Natural killer cell (primary cell): ENCODE measurements at regions not wholly inside any gene's neighbourhood (a gene's known extent, or its start where the extent isn't known, plus 50 kb on each side); places are given as distances from the start of the nearest gene placed in this dataset.
A peak's percentile ranks its signal among the peaks of the same experiment; 100 is the strongest.

Experiments used
- ATAC-seq, 3 donors: fragments of 150-1000 bp in 2 of 3; fragments of 200-7000 bp in 1 of 3; cut with Tn5 transposase; 1 replicate in 1 of 3; 2 replicates in 2 of 3; pipeline ENCODE4 v1.10.0; 2021; ENCODE audit warnings: mild to moderate bottlenecking in 2 of 3, moderate library complexity in 2 of 3
- DNase-seq, 2 donors: peaks; one replicate each; pipeline versions ENCODE4 v3.0.0 to v3.0.0-alpha.2; 2013 to 2021; ENCODE audit warnings: mixed read lengths in 1 of 2
- H3K27ac ChIP-seq: one replicate; pipeline ENCODE4 v1.5.1; 2013; ENCODE audit warnings: mild to moderate bottlenecking, low read length
- H3K27me3 ChIP-seq: one replicate; pipeline ENCODE4 v1.6.1; 2013; ENCODE audit warnings: low read length; ENCODE audit not compliant: control insufficient read depth, insufficient read depth
- H3K36me3 ChIP-seq: one replicate; pipeline ENCODE4 v1.6.1; 2013; ENCODE audit warnings: low read length; ENCODE audit not compliant: control insufficient read depth, insufficient read depth
- H3K4me1 ChIP-seq: one replicate; pipeline ENCODE4 v1.6.1; 2013; ENCODE audit warnings: low read length; ENCODE audit not compliant: control insufficient read depth, insufficient read depth
- H3K4me3 ChIP-seq: one replicate; pipeline ENCODE4 v1.5.1; 2013; ENCODE audit warnings: low read length
- H3K9me3 ChIP-seq: one replicate; pipeline ENCODE4 v1.6.1; 2013; ENCODE audit warnings: low read length; ENCODE audit not compliant: control insufficient read depth, insufficient read depth
- H3K27ac Mint-ChIP-seq, 2 donors: one replicate each; pipeline ENCODE4 v1.8.0; 2022; ENCODE audit warnings: mild to moderate bottlenecking in 2 of 2, mixed read lengths in 2 of 2, moderate library complexity in 1 of 2
- H3K27me3 Mint-ChIP-seq, 2 donors: one replicate each; pipeline ENCODE4 v1.8.0; 2022; ENCODE audit warnings: low read depth in 2 of 2, mixed read lengths in 2 of 2
- H3K36me3 Mint-ChIP-seq: one replicate; pipeline ENCODE4 v1.8.0; 2022; ENCODE audit warnings: mixed read lengths
- H3K4me1 Mint-ChIP-seq, 2 donors: one replicate each; pipeline ENCODE4 v1.8.0; 2022; ENCODE audit warnings: mixed read lengths in 2 of 2
- H3K4me3 Mint-ChIP-seq: one replicate; pipeline ENCODE4 v1.8.0; 2022; ENCODE audit warnings: mild to moderate bottlenecking, moderate library complexity, mixed read lengths
- H3K9me3 Mint-ChIP-seq, 2 donors: one replicate each; pipeline ENCODE4 v1.8.0; 2022; ENCODE audit warnings: mixed read lengths in 2 of 2
- WGBS: methylation state at CpG from one replicate; pipeline ENCODE4 v1.1.7; 2013; ENCODE audit warnings: missing lambda C conversion rate; ENCODE audit not compliant: insufficient coverage; 5-methylcytosine and 5-hydroxymethylcytosine counted together
- intact Hi-C: fragments of 100-400 bp; cut with micrococcal nuclease; formaldehyde crosslinking; loops from one replicate; pipeline ENCODE4 v1.14.2; 2022
- TF ChIP-seq, protein P1 (sequence below): fragments of 200-600 bp; IDR thresholded peaks from one replicate; pipeline ENCODE4 v1.8.0; 2022; ENCODE audit warnings: antibody characterized with exemption

DNA sequence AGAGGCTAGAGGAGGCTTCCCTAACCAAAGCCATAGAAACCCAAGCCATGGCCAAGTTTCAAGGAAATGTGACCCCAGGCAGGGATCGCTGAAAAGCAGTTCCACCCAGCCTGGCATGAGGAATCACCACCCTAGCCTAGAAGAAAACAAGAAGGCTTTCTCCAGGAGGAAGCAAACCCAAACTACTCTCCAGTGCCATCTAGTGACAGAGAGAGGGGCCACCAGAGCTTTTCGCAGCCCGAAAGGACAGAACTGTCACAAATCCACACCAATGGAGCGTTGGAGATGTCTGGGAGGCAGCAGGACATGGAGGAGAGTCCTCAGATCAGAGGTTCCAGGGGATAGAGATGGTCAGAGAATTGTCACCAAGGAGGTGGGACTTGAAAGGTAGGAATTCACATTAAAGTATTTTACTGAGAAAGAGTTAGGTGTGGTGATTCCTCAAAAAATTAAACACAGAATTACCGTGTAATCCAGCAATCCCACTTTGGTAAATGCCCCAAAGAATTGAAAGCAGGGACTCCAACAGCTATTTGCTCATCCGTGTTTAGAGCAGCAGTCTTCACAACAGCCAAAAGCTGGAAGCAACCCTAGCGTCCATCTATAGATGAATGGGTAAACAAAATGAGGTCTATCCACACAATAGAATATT, 67.3 kb upstream of the NUP50 start:
- H3K27me3 ChIP-seq = no peaks in the 10 kb centered on the region
- TF ChIP-seq, protein P1, sequence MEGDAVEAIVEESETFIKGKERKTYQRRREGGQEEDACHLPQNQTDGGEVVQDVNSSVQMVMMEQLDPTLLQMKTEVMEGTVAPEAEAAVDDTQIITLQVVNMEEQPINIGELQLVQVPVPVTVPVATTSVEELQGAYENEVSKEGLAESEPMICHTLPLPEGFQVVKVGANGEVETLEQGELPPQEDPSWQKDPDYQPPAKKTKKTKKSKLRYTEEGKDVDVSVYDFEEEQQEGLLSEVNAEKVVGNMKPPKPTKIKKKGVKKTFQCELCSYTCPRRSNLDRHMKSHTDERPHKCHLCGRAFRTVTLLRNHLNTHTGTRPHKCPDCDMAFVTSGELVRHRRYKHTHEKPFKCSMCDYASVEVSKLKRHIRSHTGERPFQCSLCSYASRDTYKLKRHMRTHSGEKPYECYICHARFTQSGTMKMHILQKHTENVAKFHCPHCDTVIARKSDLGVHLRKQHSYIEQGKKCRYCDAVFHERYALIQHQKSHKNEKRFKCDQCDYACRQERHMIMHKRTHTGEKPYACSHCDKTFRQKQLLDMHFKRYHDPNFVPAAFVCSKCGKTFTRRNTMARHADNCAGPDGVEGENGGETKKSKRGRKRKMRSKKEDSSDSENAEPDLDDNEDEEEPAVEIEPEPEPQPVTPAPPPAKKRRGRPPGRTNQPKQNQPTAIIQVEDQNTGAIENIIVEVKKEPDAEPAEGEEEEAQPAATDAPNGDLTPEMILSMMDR = peak; percentile 67
- no peak overlapping the region for H3K27ac ChIP-seq
- Mint-ChIP-seq H3K4me1 (no peaks in the 10 kb centered on the region), H3K27me3 (peaks cover 11 to 22% of the 10 kb centered on the region in 2 donors), H3K27ac (no peak overlapping the region), H3K9me3 (no peaks in the 10 kb centered on the region), H3K4me3 (no peak overlapping the region), H3K36me3 (no peaks in the 10 kb centered on the region)
- intact Hi-C loops = loop anchor here (5.0 kb wide), 1 partner anchor 399 kb away; no protein-coding TSS in a partner anchor
- H3K36me3 ChIP-seq = no peaks in the 10 kb centered on the region
- H3K4me3 ChIP-seq = no peak overlapping the region
- no peaks in the 10 kb centered on the region for H3K4me1 ChIP-seq
- peak in 1 of 2 donors; percentile 59 for DNase-seq
- ATAC-seq = peak in 2 of 3 donors; percentile 48 to 67
- 46% methylated on average over 5 of the region's 7 CpGs for WGBS
- peaks cover 7% of the 10 kb centered on the region for H3K9me3 ChIP-seq

DNA sequence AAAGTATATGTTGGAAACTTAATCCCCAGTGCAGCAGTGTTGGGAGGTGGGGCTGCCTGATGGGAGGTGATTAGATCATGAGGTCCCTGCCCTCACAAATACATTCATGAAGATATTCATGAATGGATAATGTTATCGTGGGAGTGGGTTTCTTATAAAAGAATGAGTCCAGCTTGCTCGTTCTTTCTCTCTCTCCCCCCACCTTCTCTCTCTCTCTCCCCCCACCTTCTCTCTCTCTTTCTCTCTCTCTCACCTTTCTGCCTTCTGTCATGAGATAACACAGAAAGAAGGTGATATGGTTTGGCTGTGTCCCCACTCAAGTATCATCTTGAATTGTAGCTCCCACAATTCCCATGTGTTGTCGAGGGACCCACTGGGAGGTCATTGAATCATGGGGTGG, 66.7 kb upstream of the NUP50 start:
- no peak overlapping the region for H3K27ac ChIP-seq
- no peaks in the 10 kb centered on the region for H3K36me3 ChIP-seq
- H3K4me3 Mint-ChIP-seq = no peak overlapping the region
- no peak for ATAC-seq
- intact Hi-C loops = loop anchor here (5.0 kb wide), 1 partner anchor 400 kb away; no protein-coding TSS in a partner anchor
- no peak overlapping the region for H3K27ac Mint-ChIP-seq
- no peaks in the 10 kb centered on the region for H3K36me3 Mint-ChIP-seq
- H3K4me3 ChIP-seq = no peak overlapping the region
- peaks cover 7% of the 10 kb centered on the region for H3K9me3 ChIP-seq
- no peaks in the 10 kb centered on the region for H3K9me3 Mint-ChIP-seq
- TF ChIP-seq, protein P1 = no peak
- H3K4me1 ChIP-seq = no peaks in the 10 kb centered on the region
- H3K27me3 ChIP-seq = no peaks in the 10 kb centered on the region
- DNase-seq = no peak
- H3K27me3 Mint-ChIP-seq = peaks cover 11 to 22% of the 10 kb centered on the region in 2 donors
- H3K4me1 Mint-ChIP-seq = no peaks in the 10 kb centered on the region
- WGBS = 100% methylated on average over 1 of the region's 3 CpGs

DNA sequence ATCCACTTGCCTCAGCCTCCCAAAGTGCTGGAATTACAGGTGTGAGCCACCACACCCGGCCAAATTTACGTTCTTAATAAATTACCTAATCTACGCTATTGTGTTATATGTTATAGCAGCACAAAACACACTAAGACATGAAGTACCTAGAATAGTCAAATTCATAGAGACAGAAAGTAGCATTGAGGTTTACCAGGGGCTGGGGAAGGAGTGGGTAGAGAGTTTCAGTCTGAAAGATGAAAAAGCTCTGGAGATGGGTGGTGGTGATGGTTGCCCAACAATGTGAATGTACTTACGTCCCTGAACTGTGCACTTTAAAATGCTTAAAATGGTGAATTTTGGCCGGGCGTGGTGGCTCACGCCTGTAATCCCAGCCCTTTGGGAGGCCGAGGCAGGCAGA, 65.7 kb upstream of the NUP50 start:
- Mint-ChIP-seq H3K9me3 (no peaks in the 10 kb centered on the region), H3K4me1 (no peaks in the 10 kb centered on the region), H3K27me3 (peaks cover 11 to 22% of the 10 kb centered on the region in 2 donors), H3K4me3 (no peak overlapping the region), H3K36me3 (no peaks in the 10 kb centered on the region), H3K27ac (no peak overlapping the region)
- no peak overlapping the region for H3K4me3 ChIP-seq
- 82% methylated on average over 8 of the region's 8 CpGs for WGBS
- peaks cover 1% of the 10 kb centered on the region for H3K9me3 ChIP-seq
- TF ChIP-seq, protein P1 = no peak
- H3K27ac ChIP-seq = no peak overlapping the region
- intact Hi-C loops = loop anchor here (5.0 kb wide), 1 partner anchor 401 kb away; no protein-coding TSS in a partner anchor
- H3K27me3 ChIP-seq = no peaks in the 10 kb centered on the region
- ATAC-seq (no peak), DNase-seq (no peak)
- no peaks in the 10 kb centered on the region for H3K36me3 ChIP-seq
- H3K4me1 ChIP-seq = no peaks in the 10 kb centered on the region

DNA sequence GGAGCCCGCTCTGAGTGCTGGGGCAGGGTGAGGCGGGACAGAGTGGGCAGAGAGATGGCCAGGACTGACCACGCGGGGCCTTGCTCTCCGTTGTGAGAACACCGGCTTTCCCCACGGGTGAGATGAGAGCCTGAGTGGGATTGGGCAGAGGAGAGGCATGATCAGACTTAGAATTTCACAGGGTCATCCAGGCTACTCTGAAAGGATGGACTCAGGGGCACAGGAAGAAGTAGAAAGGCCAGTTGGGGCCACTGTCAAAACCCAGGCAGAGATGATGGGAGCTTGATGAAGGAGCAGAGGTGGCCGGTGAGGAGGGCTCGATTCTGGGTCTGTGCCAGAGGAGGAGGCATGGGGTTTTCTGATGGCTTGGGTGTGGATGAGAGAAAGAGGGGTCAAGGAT, 63.8 kb upstream of the NUP50 start:
- TF ChIP-seq, protein P1 = no peak
- Mint-ChIP-seq H3K4me1 (no peaks in the 10 kb centered on the region), H3K27me3 (peaks cover 11 to 22% of the 10 kb centered on the region in 2 donors), H3K27ac (no peak overlapping the region), H3K36me3 (no peaks in the 10 kb centered on the region), H3K9me3 (no peaks in the 10 kb centered on the region), H3K4me3 (no peak overlapping the region)
- 86% methylated on average over 9 of the region's 9 CpGs for WGBS
- H3K27ac ChIP-seq = no peak overlapping the region
- no peaks in the 10 kb centered on the region for H3K36me3 ChIP-seq
- no peaks in the 10 kb centered on the region for H3K4me1 ChIP-seq
- no peak for DNase-seq
- no peak for ATAC-seq
- no peak overlapping the region for H3K4me3 ChIP-seq
- H3K27me3 ChIP-seq = no peaks in the 10 kb centered on the region
- intact Hi-C loops = loop anchor here (5.0 kb wide), 1 partner anchor 403 kb away; no protein-coding TSS in a partner anchor
- H3K9me3 ChIP-seq = no peaks in the 10 kb centered on the region
